H1 (cell line): ENCODE measurements at regions not wholly inside any gene's neighbourhood (a gene's known extent, or its start where the extent isn't known, plus 50 kb on each side); places are given as distances from the start of the nearest gene placed in this dataset.
A peak's percentile ranks its signal among the peaks of the same experiment; 100 is the strongest.
"Not testable (repeated sequence)": the region's sequence is repeated elsewhere in the genome, so short reads cannot be mapped to it uniquely, and the experiment has no call there.

Experiments used
- CTCF ChIA-PET: fragments of 300-600 bp; sonication (Branson Sonifier 250); formaldehyde crosslinking; loops from one replicate; lab custom pipeline; 2021; ENCODE audit not compliant: partially characterized antibody; lab: Charles Lee
- POLR2A ChIA-PET: fragments of 300-600 bp; sonication (Branson Sonifier 250); formaldehyde crosslinking; loops from one replicate; lab custom pipeline; 2021; ENCODE audit warnings: inconsistent platforms; ENCODE audit not compliant: partially characterized antibody; lab: Charles Lee
- DNase-seq, 2 experiments: peaks; one replicate each; pipeline versions ENCODE4 v3.0.0 to v3.0.0-alpha.2; 2010 to 2022; ENCODE audit warnings: low spot score in 2 of 2, low read depth in 1 of 2, mixed read lengths in 1 of 2
- FAIRE-seq: peaks from 2 replicates; lab custom pipeline; 2011; peaks lifted over from hg19 to GRCh38; lab: Jason Lieb, UNC
- H2AFZ ChIP-seq: 2 replicates; pipeline ENCODE4 v1.8.1; 2012; ENCODE audit warnings: low read length, inconsistent platforms
- H2AK5ac ChIP-seq: 2 replicates; pipeline ENCODE4 v1.6.1; 2013; ENCODE audit warnings: low read depth, low read length
- H2BK120ac ChIP-seq: replicated peaks from 2 replicates; pipeline ENCODE3; 2013; ENCODE audit warnings: low read depth, low read length, inconsistent platforms
- H2BK12ac ChIP-seq: 2 replicates; pipeline ENCODE4 v1.6.1; 2013; ENCODE audit warnings: low read depth, low read length
- H2BK15ac ChIP-seq: 2 replicates; pipeline ENCODE4 v1.6.1; 2013; ENCODE audit warnings: low read length
- H2BK20ac ChIP-seq: 2 replicates; pipeline ENCODE4 v1.6.1; 2013; ENCODE audit warnings: low read length
- H2BK5ac ChIP-seq: 2 replicates; pipeline ENCODE4 v1.6.1; 2013; ENCODE audit warnings: low read depth, low read length
- H3K14ac ChIP-seq: 2 replicates; pipeline ENCODE4 v1.6.1; 2013; ENCODE audit warnings: inconsistent platforms; ENCODE audit not compliant: insufficient read length
- H3K18ac ChIP-seq: 2 replicates; pipeline ENCODE4 v1.6.1; 2013; ENCODE audit warnings: low read length; ENCODE audit errors: extremely low read depth
- H3K23ac ChIP-seq: 2 replicates; pipeline ENCODE4 v1.6.1; 2013; ENCODE audit warnings: inconsistent platforms; ENCODE audit not compliant: insufficient read length
- H3K23me2 ChIP-seq: 2 replicates; pipeline ENCODE4 v1.6.1; 2013; ENCODE audit warnings: low read depth, low read length
- H3K27ac ChIP-seq: 2 replicates; pipeline ENCODE4 v1.6.1; 2011; ENCODE audit warnings: low read depth, low read length, inconsistent platforms
- H3K27me3 ChIP-seq, 4 experiments: replicated peaks in 1 of 4; 1 replicate in 1 of 4; 2 replicates in 3 of 4; pipeline versions ENCODE4 v1.6.1 to v1.8.1; 2011 to 2013; ENCODE audit warnings: low read length in 3 of 4, mild to moderate bottlenecking in 3 of 4, inconsistent platforms in 2 of 4, mixed read lengths in 2 of 4, moderate library complexity in 1 of 4; ENCODE audit not compliant: control insufficient read depth in 3 of 4, insufficient read depth in 3 of 4; ENCODE audit errors: extremely low read depth in 1 of 4
- H3K36me3 ChIP-seq, 4 experiments: 2 replicates each; pipeline versions ENCODE4 v1.6.1 to v1.8.1; 2011 to 2013; ENCODE audit warnings: mild to moderate bottlenecking in 4 of 4, low read length in 3 of 4, moderate library complexity in 2 of 4, control low read depth in 1 of 4, inconsistent platforms in 1 of 4; ENCODE audit not compliant: insufficient read depth in 4 of 4, control insufficient read depth in 2 of 4
- H3K4ac ChIP-seq: replicated peaks from 2 replicates; pipeline ENCODE3; 2013; ENCODE audit warnings: low read length, low read depth, mixed read lengths, inconsistent platforms; ENCODE audit not compliant: insufficient read length
- H3K4me1 ChIP-seq, 4 experiments: replicated peaks in 1 of 4; 1 replicate in 1 of 4; 2 replicates in 3 of 4; pipeline versions ENCODE4 v1.6.1 to v1.8.1; 2011 to 2013; ENCODE audit warnings: low read length in 3 of 4, inconsistent platforms in 2 of 4, mixed read lengths in 1 of 4; ENCODE audit not compliant: insufficient read depth in 4 of 4, control insufficient read depth in 3 of 4
- H3K4me2 ChIP-seq, 2 experiments: 2 replicates each; pipeline versions ENCODE4 v1.6.1 to v1.8.1; 2011 to 2013; ENCODE audit warnings: low read depth in 2 of 2, low read length in 2 of 2, control low read depth in 1 of 2, inconsistent platforms in 1 of 2, mild to moderate bottlenecking in 1 of 2; ENCODE audit not compliant: insufficient read depth in 1 of 2
- H3K4me3 ChIP-seq, 4 experiments: fragments of 200-600, 300-600 bp in 1 of 4; sonication (generic), shearing (Covaris generic), sonication (Bioruptor Twin) in 1 of 4; 2 replicates each; pipeline versions ENCODE4 v1.5.1 to v1.8.1; 2011 to 2016; ENCODE audit warnings: low read length in 4 of 4, low read depth in 3 of 4, control low read depth in 2 of 4, inconsistent platforms in 2 of 4, mild to moderate bottlenecking in 2 of 4, mixed read lengths in 1 of 4, moderate library complexity in 1 of 4; ENCODE audit not compliant: insufficient read depth in 2 of 4; ENCODE audit errors: extremely low read depth in 1 of 4
- H3K56ac ChIP-seq: replicated peaks from 2 replicates; pipeline ENCODE3; 2013; ENCODE audit warnings: low read depth, mild to moderate bottlenecking, mixed read lengths, low read length, inconsistent platforms; ENCODE audit not compliant: insufficient read length
- H3K79me1 ChIP-seq: 2 replicates; pipeline ENCODE4 v1.6.1; 2013; ENCODE audit warnings: low read depth, low read length, control low read depth
- H3K79me2 ChIP-seq, 2 experiments: 2 replicates each; pipeline versions ENCODE4 v1.6.1 to v1.8.1; 2012 to 2013; ENCODE audit warnings: low read length in 2 of 2, mild to moderate bottlenecking in 2 of 2, inconsistent platforms in 1 of 2; ENCODE audit not compliant: insufficient read depth in 2 of 2, control insufficient read depth in 1 of 2
- H3K9ac ChIP-seq, 4 experiments: replicated peaks in 1 of 4; 1 replicate in 1 of 4; 2 replicates in 3 of 4; pipeline versions ENCODE4 v1.6.1 to v1.8.1; 2011 to 2013; ENCODE audit warnings: low read depth in 3 of 4, low read length in 3 of 4, control low read depth in 2 of 4, mild to moderate bottlenecking in 2 of 4, moderate library complexity in 2 of 4, inconsistent platforms in 1 of 4; ENCODE audit errors: extremely low read depth in 1 of 4
- H3K9me3 ChIP-seq, 2 experiments: 2 replicates each; pipeline versions ENCODE4 v1.6.1 to v1.8.1; 2012 to 2013; ENCODE audit warnings: mild to moderate bottlenecking in 2 of 2, moderate library complexity in 2 of 2, control low read depth in 1 of 2, inconsistent platforms in 1 of 2, low read depth in 1 of 2, low read length in 1 of 2, mixed read lengths in 1 of 2; ENCODE audit not compliant: insufficient read depth in 2 of 2
- H4K20me1 ChIP-seq, 2 experiments: replicated peaks in 1 of 2; 2 replicates each; pipeline versions ENCODE3 to v1.8.1; 2011 to 2013; ENCODE audit warnings: inconsistent platforms in 2 of 2, low read length in 2 of 2, mild to moderate bottlenecking in 1 of 2; ENCODE audit not compliant: insufficient read depth in 2 of 2, control insufficient read depth in 1 of 2
- H4K5ac ChIP-seq: 2 replicates; pipeline ENCODE4 v1.6.1; 2013; ENCODE audit warnings: low read length, low read depth, mixed read lengths, inconsistent platforms; ENCODE audit not compliant: insufficient read length
- H4K8ac ChIP-seq: 2 replicates; pipeline ENCODE4 v1.8.0; 2013; ENCODE audit warnings: mild to moderate bottlenecking, moderate library complexity, low read length, inconsistent platforms; ENCODE audit not compliant: insufficient read depth; ENCODE audit errors: extremely low read depth
- H4K91ac ChIP-seq: replicated peaks from 2 replicates; pipeline ENCODE3; 2013; ENCODE audit warnings: low read length, mixed read lengths, inconsistent platforms; ENCODE audit not compliant: insufficient read length
- CHD1 ChIP-seq: IDR thresholded peaks from 2 replicates; pipeline ENCODE4 v1.6.1; 2012; ENCODE audit warnings: low read depth, low read length, improper control_type of control experiment
- POLR2AphosphoS5 ChIP-seq: IDR thresholded peaks from 2 replicates; pipeline ENCODE4 v1.6.1; 2011; ENCODE audit warnings: low read depth, low read length
- WGBS, 2 experiments: shearing (Covaris generic) in 1 of 2; methylation state at CpG; one replicate each; pipeline versions ENCODE4 v1.1.6 to v1.1.7; 2013 to 2015; ENCODE audit warnings: low lambda C conversion rate in 2 of 2, mixed read lengths in 2 of 2, inconsistent platforms in 1 of 2, low coverage in 1 of 2, missing lambda C conversion rate in 1 of 2; ENCODE audit not compliant: insufficient replicate concordance in 2 of 2, insufficient coverage in 1 of 2, insufficient read length in 1 of 2; ENCODE audit errors: extremely low coverage in 1 of 2, missing lambda C conversion rate in 1 of 2; 5-methylcytosine and 5-hydroxymethylcytosine counted together

- 12% methylated on average over 5 of the region's 5 CpGs; no CpG with 5 or more reads in 1 of the 2 experiments for WGBS, 2 experiments
- peak overlapping the region; percentile 41; the same call in 1 of the 2 replicates for H3K27ac ChIP-seq
Measured at GRCh38 chr14:48259232-48259631, 583.8 kb upstream of the MDGA2 start.

More at GRCh38 chr14:48259232-48259631, 583.8 kb upstream of the MDGA2 start:
- H4K20me1 ChIP-seq, FAIRE-seq, H2BK120ac ChIP-seq, H2AFZ ChIP-seq, DNase-seq, H3K23me2 ChIP-seq, H3K4me1 ChIP-seq, H3K14ac ChIP-seq, H4K8ac ChIP-seq, H2BK15ac ChIP-seq, H3K27me3 ChIP-seq, H3K23ac ChIP-seq, H3K9me3 ChIP-seq, H2BK20ac ChIP-seq, H2BK12ac ChIP-seq, H4K5ac ChIP-seq, H2AK5ac ChIP-seq, H3K56ac ChIP-seq, CTCF ChIA-PET, H3K4ac ChIP-seq, H4K91ac ChIP-seq, H3K79me1 ChIP-seq: not testable (repeated sequence)
- Histone ChIP-seq H3K4me3 (peak overlapping the region; percentile 55 to 70 (median 66)), H3K4me2 (peak overlapping the region; percentile 58 to 87), H2BK5ac (peak overlapping the region; percentile 83), H3K9ac (peak overlapping the region in 3 of 4 experiments; percentile 43 to 80 (median 70); a peak in 6 of 7 replicates), H3K79me2 (peaks cover 29 to 76% of the 10 kb centered on the region in 2 experiments), H3K36me3 (peaks cover 0 to 34% (median 4%) of the 10 kb centered on the region in 4 experiments; a peak in 4 of 8 replicates), H3K18ac (peak overlapping the region; percentile 32; the same call in 1 of the 2 replicates)
- TF ChIP-seq CHD1 (0 out of 2 replicates have a peak, but pooled peaks have one; percentile 6), POLR2AphosphoS5 (0 out of 2 replicates have a peak, but pooled peaks have one; percentile 59)
- POLR2A ChIA-PET, result interaction anchor here (0.7 to 1.7 kb wide), 4 partner anchors 19 to 135 kb away, joined by 3 to 4 read pairs (median 4); no protein-coding TSS in a partner anchor
